ENCODE measurements at regions not wholly inside any gene's neighbourhood (a gene's known extent, or its start where the extent isn't known, plus 50 kb on each side); places are given as distances from the start of the nearest gene placed in this dataset.

DNA sequence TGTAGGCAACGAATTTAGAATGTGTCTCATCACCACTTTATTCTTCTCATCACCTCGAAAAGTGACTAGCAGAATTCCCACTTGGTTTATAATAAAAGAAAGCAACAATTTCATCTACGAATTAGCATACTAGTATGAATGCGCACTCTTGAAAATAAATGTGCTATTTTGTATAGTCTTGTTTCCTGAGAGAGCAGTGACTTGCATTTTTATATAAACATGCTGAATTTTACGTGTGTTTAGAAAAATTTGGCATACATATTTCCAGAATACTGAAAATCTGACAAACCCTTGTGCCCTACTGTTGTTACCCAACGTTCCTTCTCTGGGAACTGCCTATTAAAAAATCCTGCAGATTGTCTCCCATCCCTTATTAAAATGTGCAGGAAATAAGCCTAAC is 786.8 kb downstream of the TSN start (continued):
- TF ChIP-seq, protein P1, sequence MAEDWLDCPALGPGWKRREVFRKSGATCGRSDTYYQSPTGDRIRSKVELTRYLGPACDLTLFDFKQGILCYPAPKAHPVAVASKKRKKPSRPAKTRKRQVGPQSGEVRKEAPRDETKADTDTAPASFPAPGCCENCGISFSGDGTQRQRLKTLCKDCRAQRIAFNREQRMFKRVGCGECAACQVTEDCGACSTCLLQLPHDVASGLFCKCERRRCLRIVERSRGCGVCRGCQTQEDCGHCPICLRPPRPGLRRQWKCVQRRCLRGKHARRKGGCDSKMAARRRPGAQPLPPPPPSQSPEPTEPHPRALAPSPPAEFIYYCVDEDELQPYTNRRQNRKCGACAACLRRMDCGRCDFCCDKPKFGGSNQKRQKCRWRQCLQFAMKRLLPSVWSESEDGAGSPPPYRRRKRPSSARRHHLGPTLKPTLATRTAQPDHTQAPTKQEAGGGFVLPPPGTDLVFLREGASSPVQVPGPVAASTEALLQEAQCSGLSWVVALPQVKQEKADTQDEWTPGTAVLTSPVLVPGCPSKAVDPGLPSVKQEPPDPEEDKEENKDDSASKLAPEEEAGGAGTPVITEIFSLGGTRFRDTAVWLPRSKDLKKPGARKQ (CRISPR knock-in tag; IDR thresholded peaks at IDR 0.05): no peak
- no peak for TF ChIP-seq SIN3B (IDR thresholded peaks at IDR 0.05; ENCODE audit: low read depth)
- TF ChIP-seq NFE2 (IDR thresholded peaks at IDR 0.05; ENCODE audit: low read depth): no peak
- no peak for TF ChIP-seq ZNF12 (CRISPR knock-in tag; IDR thresholded peaks at IDR 0.05)
- no peak for TF ChIP-seq FOXA1 (IDR thresholded peaks at IDR 0.05; ENCODE audit: borderline replicate concordance)

DNA sequence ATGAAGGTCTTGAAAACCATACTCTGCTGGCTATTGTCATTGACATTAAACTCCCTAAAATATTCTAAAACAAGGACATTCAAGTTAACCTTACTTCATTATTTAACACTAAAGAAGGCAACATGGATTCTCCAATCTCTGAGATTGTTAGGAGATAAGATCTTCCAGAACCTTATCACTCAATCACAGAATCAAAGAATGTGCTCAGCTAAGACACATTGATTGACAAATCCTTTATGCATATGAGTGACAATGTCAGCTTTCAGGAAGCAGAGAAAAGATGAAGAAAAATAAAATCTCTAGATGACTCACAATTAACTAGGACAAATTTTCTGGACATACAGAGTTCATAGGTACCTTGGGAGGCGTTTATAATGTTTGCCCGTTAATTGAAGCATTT is 787.2 kb downstream of the TSN start:
- H3K4me1 ChIP-seq (replicated peaks in 1 of 2; ENCODE audit: control insufficient read depth in 2 of 2, insufficient read depth in 2 of 2, low read length in 2 of 2): no peaks in the 10 kb centered on the region
- no peaks in the 10 kb centered on the region for H3K36me3 ChIP-seq (ENCODE audit: control insufficient read depth, insufficient read depth, low read length)
- H4K20me1 ChIP-seq (replicated peaks; ENCODE audit: control insufficient read depth, insufficient read depth, low read length): no peaks in the 10 kb centered on the region
- no peak overlapping the region for H3K4me3 ChIP-seq
- FAIRE-seq: no peak
- no peak for TF ChIP-seq MAFG (tag; conservative IDR thresholded peaks at IDR 0.05)
- in situ Hi-C loops (cut with MboI): no loop called here
- H3K79me2 ChIP-seq (ENCODE audit: control insufficient read depth, insufficient read depth, low read length): no peaks in the 10 kb centered on the region
- CTCF ChIA-PET (ENCODE audit: low intra/inter-chr PET ratio): no interaction called here
- 0% methylated on average over 2 of the region's 2 CpGs for WGBS (ENCODE audit: insufficient coverage, low coverage, missing lambda C conversion rate)
- POLR2A ChIA-PET: no interaction called here
- H2AFZ ChIP-seq (ENCODE audit: low read depth, low read length): no peak overlapping the region
- DNase-seq (ENCODE audit: extremely low read depth in 1 of 4, low spot score in 3 of 4): no peak
- intact Hi-C loops (cut with micrococcal nuclease): no loop called here
- H3K9me1 ChIP-seq (ENCODE audit: control insufficient read depth, insufficient read depth, low read length): no peaks in the 10 kb centered on the region
- H3K27ac ChIP-seq (ENCODE audit: extremely low read depth, low read depth, low read length): no peak overlapping the region
- no peaks in the 10 kb centered on the region for H3K9me3 ChIP-seq (replicated peaks; ENCODE audit: control insufficient read depth, insufficient read depth, low read depth, low read length)
- no peak overlapping the region for H3K9ac ChIP-seq (ENCODE audit: insufficient read depth in 1 of 2, low read depth in 2 of 2, low read length in 2 of 2)
- no peaks in the 10 kb centered on the region for H3K27me3 ChIP-seq (ENCODE audit: control insufficient read depth in 2 of 2, insufficient read depth in 2 of 2, low read length in 2 of 2)
- H3K4me2 ChIP-seq (ENCODE audit: insufficient read depth, low read length): no peak overlapping the region
- no peak for ATAC-seq
- no TSS peak for BruUV-seq (replicated peaks)
